ENCODE measurements at regions not wholly inside any gene's neighbourhood (a gene's known extent, or its start where the extent isn't known, plus 50 kb on each side); places are given as distances from the start of the nearest gene placed in this dataset.

DNA sequence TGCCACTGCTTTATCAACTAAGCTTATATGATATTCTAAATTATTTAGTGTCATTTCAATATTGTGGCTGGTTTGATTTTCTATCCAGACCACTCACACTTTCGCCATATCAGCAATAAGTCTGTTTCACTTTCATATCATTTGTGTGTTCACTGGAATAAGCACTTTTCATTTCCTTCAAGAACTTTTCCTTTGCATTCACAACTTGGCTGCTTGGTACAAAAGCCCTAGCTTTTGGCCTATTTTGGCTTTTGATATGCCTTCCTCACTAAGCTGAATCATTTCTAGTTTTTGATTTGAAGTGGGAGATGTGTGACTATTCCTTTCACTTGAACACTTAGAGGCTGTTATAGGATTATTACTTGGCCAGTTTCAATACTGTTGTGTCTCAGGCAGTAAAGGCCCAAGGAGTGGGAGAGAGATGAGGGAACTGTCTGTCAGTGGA is 120.9 kb upstream of the NAMPT start (continued):
- TF ChIP-seq MTF2 (CRISPR knock-in tag; IDR thresholded peaks at IDR 0.05; ENCODE audit: borderline replicate concordance) (no peak), MED13 (CRISPR knock-in tag; IDR thresholded peaks at IDR 0.05) (no peak)

- Histone ChIP-seq H3K4me2 (ENCODE audit: low read depth, low read length) (no peak overlapping the region), H3K27ac (ENCODE audit: extremely low read length, insufficient read depth, low read length) (no peak overlapping the region), H4K20me1 (ENCODE audit: insufficient read depth, low read length) (no peaks in the 10 kb centered on the region), H3K4me1 (ENCODE audit: insufficient read depth, low read length) (no peaks in the 10 kb centered on the region), H3K36me3 (replicated peaks in 1 of 2; ENCODE audit: control insufficient read depth in 1 of 2, insufficient read depth in 2 of 2, low read length in 2 of 2) (no peaks in the 10 kb centered on the region), H2AFZ (ENCODE audit: low read length) (no peak overlapping the region), H3K27me3 (ENCODE audit: control insufficient read depth in 1 of 2, insufficient read depth in 2 of 2, low read length in 2 of 2) (no peaks in the 10 kb centered on the region), H3K9ac (ENCODE audit: insufficient read depth, low read depth, low read length) (no peak overlapping the region), H3K9me3 (ENCODE audit: low read length) (no peaks in the 10 kb centered on the region), H3K4me3 (replicated peaks in 1 of 3; ENCODE audit: insufficient read depth in 1 of 3, low read depth in 2 of 3, low read length in 3 of 3) (no peak overlapping the region), H3K79me2 (ENCODE audit: insufficient read depth, low read length) (no peaks in the 10 kb centered on the region)
- no peak for FAIRE-seq
- CTCF ChIA-PET (ENCODE audit: low intra/inter-chr PET ratio, low total read pairs), result no interaction called here
- intact Hi-C loops (cut with micrococcal nuclease; ENCODE audit: unreplicated experiment) (no loop called here), in situ Hi-C loops (cut with HindIII; ENCODE audit: extremely low pct_ligation_motif_present, low pct_unique_long_range_greater_than_20kb) (no loop called here)
- no peak for TF ChIP-seq TOPORS (CRISPR knock-in tag; IDR thresholded peaks at IDR 0.05)
- TF ChIP-seq RFX5 (IDR thresholded peaks at IDR 0.05; ENCODE audit: low read depth, low read length), result no peak
- no peak for TF ChIP-seq ZNF629 (CRISPR knock-in tag; conservative IDR thresholded peaks at IDR 0.05)
- TF ChIP-seq YEATS4 (CRISPR knock-in tag; IDR thresholded peaks at IDR 0.05; ENCODE audit: borderline replicate concordance), result no peak
- TF ChIP-seq PRDM15 (CRISPR knock-in tag; IDR thresholded peaks at IDR 0.05), result no peak
- TF ChIP-seq SUZ12 (IDR thresholded peaks at IDR 0.05; ENCODE audit: low read depth, low read length), result no peak
- no peak for TF ChIP-seq PTBP1 (IDR thresholded peaks at IDR 0.05; ENCODE audit: low read depth, low read length, poor library complexity, severe bottlenecking)
- no peak for TF ChIP-seq ZNF563 (CRISPR knock-in tag; IDR thresholded peaks at IDR 0.05)
- no peak for TF ChIP-seq ZNF468 (CRISPR knock-in tag; IDR thresholded peaks at IDR 0.05)
- no peak for TF ChIP-seq NFRKB (IDR thresholded peaks at IDR 0.05)
- no peak for TF ChIP-seq ZFP36L2 (CRISPR knock-in tag; IDR thresholded peaks at IDR 0.05)
- 10% methylated on average over 1 of the region's 1 CpG for WGBS (ENCODE audit: low lambda C conversion rate)
- DNase-seq (ENCODE audit: low spot score), result no peak
- ATAC-seq, result no peak
- POLR2A ChIA-PET, result no interaction called here
- no TSS peak for BruUV-seq (replicated peaks)
Observed at GRCh38 chr7:106402898-106403297, 118.1 kb upstream of the NAMPT start.

All from HepG2 (cell line).